ENCODE measurements at regions not wholly inside any gene's neighbourhood (a gene's known extent, or its start where the extent isn't known, plus 50 kb on each side); places are given as distances from the start of the nearest gene placed in this dataset.
"Not testable (repeated sequence)": the region's sequence is repeated elsewhere in the genome, so short reads cannot be mapped to it uniquely, and the experiment has no call there.

DNA sequence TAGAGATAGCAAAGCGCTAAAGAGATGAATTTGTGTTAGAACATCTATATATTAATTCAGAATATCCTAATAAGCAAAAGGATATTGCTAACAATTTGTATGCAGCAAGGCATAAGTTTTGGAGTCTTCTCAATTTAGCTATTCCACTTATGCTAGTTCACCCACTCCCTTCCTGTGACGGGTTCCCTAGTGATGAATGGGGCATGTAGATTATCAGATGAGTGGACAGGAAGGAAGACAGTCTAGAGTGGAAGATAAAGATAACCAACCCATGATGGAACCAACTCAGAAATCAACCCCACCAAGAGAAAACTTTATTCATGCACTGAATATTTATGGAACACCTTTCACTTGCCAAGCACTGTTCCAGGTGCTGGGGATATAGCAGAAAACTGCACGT is 55.4 kb upstream of the NUTM2D start:
- TF ChIP-seq, protein P1, sequence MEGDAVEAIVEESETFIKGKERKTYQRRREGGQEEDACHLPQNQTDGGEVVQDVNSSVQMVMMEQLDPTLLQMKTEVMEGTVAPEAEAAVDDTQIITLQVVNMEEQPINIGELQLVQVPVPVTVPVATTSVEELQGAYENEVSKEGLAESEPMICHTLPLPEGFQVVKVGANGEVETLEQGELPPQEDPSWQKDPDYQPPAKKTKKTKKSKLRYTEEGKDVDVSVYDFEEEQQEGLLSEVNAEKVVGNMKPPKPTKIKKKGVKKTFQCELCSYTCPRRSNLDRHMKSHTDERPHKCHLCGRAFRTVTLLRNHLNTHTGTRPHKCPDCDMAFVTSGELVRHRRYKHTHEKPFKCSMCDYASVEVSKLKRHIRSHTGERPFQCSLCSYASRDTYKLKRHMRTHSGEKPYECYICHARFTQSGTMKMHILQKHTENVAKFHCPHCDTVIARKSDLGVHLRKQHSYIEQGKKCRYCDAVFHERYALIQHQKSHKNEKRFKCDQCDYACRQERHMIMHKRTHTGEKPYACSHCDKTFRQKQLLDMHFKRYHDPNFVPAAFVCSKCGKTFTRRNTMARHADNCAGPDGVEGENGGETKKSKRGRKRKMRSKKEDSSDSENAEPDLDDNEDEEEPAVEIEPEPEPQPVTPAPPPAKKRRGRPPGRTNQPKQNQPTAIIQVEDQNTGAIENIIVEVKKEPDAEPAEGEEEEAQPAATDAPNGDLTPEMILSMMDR (IDR thresholded peaks at IDR 0.05 in 2 of 3, conservative IDR thresholded peaks at IDR 0.05 in 1 of 3; ENCODE audit: borderline replicate concordance in 1 of 3, insufficient read depth in 1 of 3, low read depth in 2 of 3, low read length in 2 of 3) = not testable (repeated sequence)
- TF ChIP-seq, protein P2, sequence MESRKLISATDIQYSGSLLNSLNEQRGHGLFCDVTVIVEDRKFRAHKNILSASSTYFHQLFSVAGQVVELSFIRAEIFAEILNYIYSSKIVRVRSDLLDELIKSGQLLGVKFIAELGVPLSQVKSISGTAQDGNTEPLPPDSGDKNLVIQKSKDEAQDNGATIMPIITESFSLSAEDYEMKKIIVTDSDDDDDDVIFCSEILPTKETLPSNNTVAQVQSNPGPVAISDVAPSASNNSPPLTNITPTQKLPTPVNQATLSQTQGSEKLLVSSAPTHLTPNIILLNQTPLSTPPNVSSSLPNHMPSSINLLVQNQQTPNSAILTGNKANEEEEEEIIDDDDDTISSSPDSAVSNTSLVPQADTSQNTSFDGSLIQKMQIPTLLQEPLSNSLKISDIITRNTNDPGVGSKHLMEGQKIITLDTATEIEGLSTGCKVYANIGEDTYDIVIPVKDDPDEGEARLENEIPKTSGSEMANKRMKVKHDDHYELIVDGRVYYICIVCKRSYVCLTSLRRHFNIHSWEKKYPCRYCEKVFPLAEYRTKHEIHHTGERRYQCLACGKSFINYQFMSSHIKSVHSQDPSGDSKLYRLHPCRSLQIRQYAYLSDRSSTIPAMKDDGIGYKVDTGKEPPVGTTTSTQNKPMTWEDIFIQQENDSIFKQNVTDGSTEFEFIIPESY (IDR thresholded peaks at IDR 0.05; ENCODE audit: extremely low read depth, insufficient replicate concordance, low read length) = not testable (repeated sequence)

Data from HCT116 (cell line).